ENCODE measurements at regions not wholly inside any gene's neighbourhood (a gene's known extent, or its start where the extent isn't known, plus 50 kb on each side); places are given as distances from the start of the nearest gene placed in this dataset.
"Not testable (repeated sequence)": the region's sequence is repeated elsewhere in the genome, so short reads cannot be mapped to it uniquely, and the experiment has no call there.

DNA sequence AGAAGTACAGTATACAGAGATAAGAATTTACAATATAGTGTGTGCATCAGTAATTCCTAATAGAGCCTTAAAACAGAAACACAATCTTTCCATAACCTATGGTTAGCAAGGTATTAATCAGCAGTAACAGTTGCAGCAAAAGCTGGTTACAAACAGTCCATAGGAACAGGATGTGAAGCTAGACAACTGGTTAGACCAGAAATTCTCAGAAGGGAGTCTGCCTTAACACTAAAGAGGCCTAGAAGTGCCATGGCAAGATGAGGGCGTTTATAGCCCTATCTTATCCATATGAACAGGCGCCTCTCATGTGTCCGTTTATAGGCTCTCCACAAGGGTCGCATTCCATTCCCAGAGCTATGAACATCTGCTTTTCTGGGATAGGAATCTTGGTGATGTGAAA, 450.1 kb downstream of the C12orf50 start:
- not testable (repeated sequence) for H3K9ac ChIP-seq (ENCODE audit: low read length); H3K36me3 ChIP-seq (ENCODE audit: insufficient read depth, low read length); H3K4me2 ChIP-seq (ENCODE audit: low read length); H4K20me1 ChIP-seq (ENCODE audit: insufficient read depth); H3K79me2 ChIP-seq (replicated peaks; ENCODE audit: insufficient read depth, low read length); H2AFZ ChIP-seq (ENCODE audit: low read depth, low read length); H3K27me3 ChIP-seq (ENCODE audit: insufficient read depth, low read depth, low read length); H3K9me3 ChIP-seq (ENCODE audit: low read length); H3K9me2 ChIP-seq (ENCODE audit: insufficient read depth, low read length); H3F3A ChIP-seq (ENCODE audit: insufficient read depth, low read length, poor library complexity, severe bottlenecking); H3K4me3 ChIP-seq (ENCODE audit: low read length); H3K27ac ChIP-seq (ENCODE audit: low read length)

DNA sequence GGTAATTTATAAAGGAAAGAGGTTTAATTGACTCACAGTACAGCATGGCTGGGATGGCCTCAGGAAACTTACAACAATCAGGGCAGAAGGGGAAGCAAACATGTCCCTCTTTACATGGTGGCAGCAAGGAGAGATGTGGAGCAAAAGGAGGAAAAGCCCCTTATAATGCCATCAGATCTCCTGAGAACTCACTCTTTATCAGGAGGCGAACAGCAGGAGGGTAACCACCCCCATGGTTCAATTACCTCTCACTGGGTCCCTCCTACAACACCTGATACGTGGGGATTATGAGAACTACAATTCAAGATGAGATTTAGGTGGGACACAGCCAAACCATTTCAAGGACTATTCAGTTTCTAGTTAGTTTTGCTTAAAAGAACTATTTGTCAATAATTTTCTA, 453.3 kb downstream of the C12orf50 start:
- no peak overlapping the region for H2AFZ ChIP-seq (ENCODE audit: low read depth, low read length)
- H3K79me2 ChIP-seq (replicated peaks; ENCODE audit: insufficient read depth, low read length): no peaks in the 10 kb centered on the region
- no peak overlapping the region for H3K4me3 ChIP-seq (ENCODE audit: low read length)
- no peaks in the 10 kb centered on the region for H3K9me3 ChIP-seq (ENCODE audit: low read length)
- TF ChIP-seq MXI1 (conservative IDR thresholded peaks at IDR 0.05; ENCODE audit: poor library complexity, severe bottlenecking): no peak
- TF ChIP-seq CTCF (IDR thresholded peaks at IDR 0.05; ENCODE audit: poor library complexity, severe bottlenecking): no peak
- TF ChIP-seq RAD21 (conservative IDR thresholded peaks at IDR 0.05): no peak
- TF ChIP-seq, protein P1, sequence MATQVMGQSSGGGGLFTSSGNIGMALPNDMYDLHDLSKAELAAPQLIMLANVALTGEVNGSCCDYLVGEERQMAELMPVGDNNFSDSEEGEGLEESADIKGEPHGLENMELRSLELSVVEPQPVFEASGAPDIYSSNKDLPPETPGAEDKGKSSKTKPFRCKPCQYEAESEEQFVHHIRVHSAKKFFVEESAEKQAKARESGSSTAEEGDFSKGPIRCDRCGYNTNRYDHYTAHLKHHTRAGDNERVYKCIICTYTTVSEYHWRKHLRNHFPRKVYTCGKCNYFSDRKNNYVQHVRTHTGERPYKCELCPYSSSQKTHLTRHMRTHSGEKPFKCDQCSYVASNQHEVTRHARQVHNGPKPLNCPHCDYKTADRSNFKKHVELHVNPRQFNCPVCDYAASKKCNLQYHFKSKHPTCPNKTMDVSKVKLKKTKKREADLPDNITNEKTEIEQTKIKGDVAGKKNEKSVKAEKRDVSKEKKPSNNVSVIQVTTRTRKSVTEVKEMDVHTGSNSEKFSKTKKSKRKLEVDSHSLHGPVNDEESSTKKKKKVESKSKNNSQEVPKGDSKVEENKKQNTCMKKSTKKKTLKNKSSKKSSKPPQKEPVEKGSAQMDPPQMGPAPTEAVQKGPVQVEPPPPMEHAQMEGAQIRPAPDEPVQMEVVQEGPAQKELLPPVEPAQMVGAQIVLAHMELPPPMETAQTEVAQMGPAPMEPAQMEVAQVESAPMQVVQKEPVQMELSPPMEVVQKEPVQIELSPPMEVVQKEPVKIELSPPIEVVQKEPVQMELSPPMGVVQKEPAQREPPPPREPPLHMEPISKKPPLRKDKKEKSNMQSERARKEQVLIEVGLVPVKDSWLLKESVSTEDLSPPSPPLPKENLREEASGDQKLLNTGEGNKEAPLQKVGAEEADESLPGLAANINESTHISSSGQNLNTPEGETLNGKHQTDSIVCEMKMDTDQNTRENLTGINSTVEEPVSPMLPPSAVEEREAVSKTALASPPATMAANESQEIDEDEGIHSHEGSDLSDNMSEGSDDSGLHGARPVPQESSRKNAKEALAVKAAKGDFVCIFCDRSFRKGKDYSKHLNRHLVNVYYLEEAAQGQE (IDR thresholded peaks at IDR 0.05; ENCODE audit: borderline replicate concordance): no peak
- no peak for TF ChIP-seq SMC3 (conservative IDR thresholded peaks at IDR 0.05; ENCODE audit: poor library complexity)
- TF ChIP-seq EP300 (conservative IDR thresholded peaks at IDR 0.05; ENCODE audit: poor library complexity, severe bottlenecking): no peak
- TF ChIP-seq EZH2 (IDR thresholded peaks at IDR 0.05; ENCODE audit: borderline replicate concordance, insufficient read depth, low read length, poor library complexity, severe bottlenecking): no peak
- no peak for TF ChIP-seq TAF1 (IDR thresholded peaks at IDR 0.05; ENCODE audit: low read depth)
- H3K27ac ChIP-seq (ENCODE audit: low read length): no peak overlapping the region
- H3K36me3 ChIP-seq (ENCODE audit: insufficient read depth, low read length): no peaks in the 10 kb centered on the region
- no peaks in the 10 kb centered on the region for H3K27me3 ChIP-seq (ENCODE audit: insufficient read depth, low read depth, low read length)
- H3K9ac ChIP-seq (ENCODE audit: low read length): no peak overlapping the region
- no peaks in the 10 kb centered on the region for H4K20me1 ChIP-seq (ENCODE audit: insufficient read depth)
- H3K9me2 ChIP-seq (ENCODE audit: insufficient read depth, low read length): no peaks in the 10 kb centered on the region
- no peaks in the 10 kb centered on the region for H3F3A ChIP-seq (ENCODE audit: insufficient read depth, low read length, poor library complexity, severe bottlenecking)
- H3K4me2 ChIP-seq (ENCODE audit: low read length): no peak overlapping the region

DNA sequence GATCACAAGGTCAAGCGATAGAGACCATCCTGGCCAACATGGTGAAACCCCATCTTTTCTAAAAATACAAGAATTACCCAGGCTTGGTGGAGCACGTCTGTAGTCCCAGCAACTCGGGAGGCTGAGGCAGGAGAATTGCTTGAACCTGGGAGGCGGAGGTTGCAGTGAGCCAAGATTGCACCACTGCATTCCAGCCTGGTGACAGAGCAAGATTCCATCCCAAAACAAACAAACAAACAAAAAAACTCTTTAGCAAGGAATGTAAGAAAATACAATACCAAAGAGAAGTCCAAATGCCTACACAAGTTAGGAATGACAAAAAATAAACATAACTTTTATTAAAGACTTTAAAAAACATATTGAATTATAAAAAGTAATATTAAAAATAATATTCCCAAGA, 462.3 kb downstream of the C12orf50 start:
- H3K27me3 ChIP-seq (ENCODE audit: insufficient read depth, low read depth, low read length); H3K4me2 ChIP-seq (ENCODE audit: low read length); H4K20me1 ChIP-seq (ENCODE audit: insufficient read depth): not testable (repeated sequence)

More for the DNA sequence above, 462.3 kb downstream of the C12orf50 start:
- not testable (repeated sequence) for H3K9me2 ChIP-seq (ENCODE audit: insufficient read depth, low read length); H3K36me3 ChIP-seq (ENCODE audit: insufficient read depth, low read length); H3K27ac ChIP-seq (ENCODE audit: low read length); H3K4me3 ChIP-seq (ENCODE audit: low read length); H3K79me2 ChIP-seq (replicated peaks; ENCODE audit: insufficient read depth, low read length); H3F3A ChIP-seq (ENCODE audit: insufficient read depth, low read length, poor library complexity, severe bottlenecking); H2AFZ ChIP-seq (ENCODE audit: low read depth, low read length); H3K9ac ChIP-seq (ENCODE audit: low read length); H3K9me3 ChIP-seq (ENCODE audit: low read length)

Measured in neural cell (in vitro differentiated cells).